NCI-H82 (cell line): ENCODE measurements at regions not wholly inside any gene's neighbourhood (a gene's known extent, or its start where the extent isn't known, plus 50 kb on each side); places are given as distances from the start of the nearest gene placed in this dataset.

Source experiments
- DNase-seq: peaks from one replicate; lab custom pipeline; 2025; lab: John Stamatoyannopoulos, UW

DNA sequence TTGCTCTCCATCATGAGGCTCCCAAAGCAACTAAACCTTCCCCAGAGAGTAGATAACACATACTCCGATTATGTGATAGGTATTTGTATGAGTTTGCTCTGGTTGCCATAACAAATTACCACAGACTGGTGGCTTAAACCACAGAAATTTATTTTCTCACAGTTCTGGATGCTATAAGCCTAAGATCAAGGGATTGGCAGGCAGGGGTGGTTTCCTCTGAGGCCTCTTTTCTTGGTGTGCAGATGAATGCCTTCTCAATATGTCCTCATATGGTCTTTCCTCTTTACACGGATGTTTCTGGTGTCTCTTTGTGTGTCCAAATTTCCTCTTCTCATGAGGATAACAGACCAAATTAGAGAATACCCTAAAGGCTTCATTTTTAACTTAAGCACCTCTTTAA is 285.8 kb upstream of the GRIP1 start:
- DNase-seq = no peak

DNA sequence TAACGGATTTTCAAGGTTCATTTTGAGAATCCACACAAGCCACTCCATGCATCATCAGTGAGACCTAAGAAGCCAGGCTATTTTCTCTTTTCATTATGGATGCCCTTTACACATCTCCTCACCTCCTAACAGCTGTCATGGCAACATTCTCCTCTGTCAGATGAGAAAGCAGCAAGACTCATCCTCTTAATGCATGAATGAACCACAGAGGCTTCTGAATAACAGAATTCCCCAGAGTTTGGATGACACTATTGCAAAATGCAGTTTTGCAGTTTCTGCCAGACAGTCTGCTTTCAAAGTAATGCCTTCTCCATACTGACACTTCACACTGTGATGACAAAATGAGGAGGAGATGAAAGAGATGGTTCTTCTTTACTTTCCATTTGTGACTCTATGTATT is 286.7 kb upstream of the GRIP1 start:
- DNase-seq = no peak

- DNase-seq = no peak
These were observed 292.9 kb upstream of the GRIP1 start for GRCh38 chr12:66971816-66972215.

- DNase-seq = no peak
These were observed 292.6 kb upstream of the CAND1 start for GRCh38 chr12:66976526-66976925.

GRCh38 chr12:66978802-66979201 is 290.4 kb upstream of the CAND1 start:
- no peak for DNase-seq

- no peak for DNase-seq
These were observed 289.9 kb upstream of the CAND1 start for GRCh38 chr12:66979251-66979650.

DNA sequence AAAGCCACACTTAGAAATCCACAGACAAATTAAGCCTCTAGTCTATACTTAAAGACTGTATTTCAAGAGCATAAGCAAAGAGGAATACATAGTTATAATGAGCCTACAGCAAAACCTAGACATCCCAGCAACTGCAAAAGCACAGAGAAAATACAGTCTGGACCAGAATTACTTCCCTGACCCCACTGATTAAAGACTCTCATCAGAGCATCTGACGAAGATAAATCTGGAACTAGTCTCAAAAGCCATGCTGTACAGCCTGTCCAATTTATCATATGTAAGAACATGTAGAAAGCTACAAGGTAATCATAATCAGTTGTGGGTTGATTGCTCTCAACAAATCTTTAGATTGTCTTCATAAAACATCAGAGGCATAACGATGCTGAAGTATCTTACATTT is 285.1 kb upstream of the CAND1 start:
- no peak for DNase-seq

DNA sequence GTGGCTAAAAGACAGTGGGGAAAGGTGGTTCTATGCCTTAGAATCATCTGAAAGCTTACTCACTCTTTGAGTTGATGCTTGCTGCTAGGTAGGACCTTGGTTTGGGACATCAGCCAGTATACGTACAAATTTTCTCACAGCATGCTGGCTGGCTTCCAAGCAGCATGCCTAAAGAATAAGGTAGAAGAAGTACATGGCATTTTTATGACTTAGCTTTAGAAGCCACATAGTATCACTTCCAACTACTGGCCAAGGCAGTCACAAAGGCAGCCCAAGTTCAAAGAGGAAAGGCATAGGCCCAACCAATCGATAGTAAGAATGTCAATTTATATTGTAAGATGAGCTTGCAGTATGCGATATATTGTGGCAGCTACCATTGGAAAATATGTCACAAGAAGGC is 284.2 kb upstream of the CAND1 start:
- no peak for DNase-seq

GRCh38 chr12:66999141-66999540 is 270.0 kb upstream of the CAND1 start:
- DNase-seq = no peak

GRCh38 chr12:67001251-67001650 is 267.9 kb upstream of the CAND1 start:
- DNase-seq = no peak

GRCh38 chr12:67002720-67003119 is 266.4 kb upstream of the CAND1 start:
- DNase-seq = no peak

DNA sequence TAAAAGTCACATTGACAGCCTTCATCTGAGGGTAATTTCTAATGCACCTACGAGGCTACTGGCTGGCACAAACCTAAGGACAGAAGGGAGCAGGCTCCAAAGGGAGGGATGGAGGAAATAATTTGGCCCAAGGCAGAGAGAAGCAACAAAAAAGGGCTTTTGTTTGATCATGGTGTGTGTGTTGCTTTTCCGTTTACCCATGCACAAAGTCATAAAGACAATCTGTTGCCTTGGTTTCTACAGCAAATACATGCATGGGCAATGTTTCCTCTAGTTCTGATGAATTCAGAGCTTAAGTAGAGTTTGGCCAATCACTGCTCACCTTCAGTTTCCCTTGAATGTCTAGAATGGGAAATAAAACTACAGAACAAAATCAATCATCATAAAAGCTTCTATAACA is 262.5 kb upstream of the CAND1 start:
- no peak for DNase-seq

DNA sequence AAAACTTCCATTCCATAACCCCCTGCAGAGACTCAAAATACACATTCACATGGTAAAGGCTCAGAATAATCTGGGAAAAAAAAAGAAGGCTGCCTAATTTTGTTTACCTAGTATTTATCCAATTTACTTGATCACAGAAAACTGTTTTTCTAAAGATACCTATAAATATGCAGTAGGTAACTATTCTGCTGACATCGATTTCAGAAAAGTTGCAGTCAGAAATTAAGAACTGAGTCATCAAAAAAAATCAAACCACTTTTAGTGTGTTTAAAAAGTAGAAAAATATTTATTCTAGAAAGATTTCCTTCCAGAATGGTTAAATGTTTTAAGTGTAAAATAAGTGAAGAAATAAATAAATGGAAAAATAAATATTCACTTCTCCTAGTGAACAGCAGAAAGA is 254.5 kb upstream of the CAND1 start:
- no peak for DNase-seq

DNA sequence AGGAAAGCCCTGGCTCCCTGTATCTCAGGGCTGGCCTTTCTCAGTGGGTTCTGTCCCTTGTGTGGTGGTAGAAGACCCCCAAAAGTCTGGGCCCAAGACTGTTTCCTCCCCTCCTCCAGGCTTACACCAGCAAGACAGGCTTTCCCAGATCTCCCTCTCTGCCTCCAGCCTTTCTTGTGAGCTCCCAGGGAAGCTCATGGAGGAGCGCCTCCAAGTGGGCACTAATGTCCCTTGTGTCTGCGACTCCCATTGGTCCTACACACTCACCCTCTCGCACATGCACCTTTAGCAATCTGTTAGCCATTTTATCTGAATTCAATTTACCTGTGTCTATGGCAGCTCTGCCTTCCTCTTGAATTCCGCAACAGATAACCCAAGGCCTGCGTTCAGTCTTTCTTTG is 251.1 kb upstream of the CAND1 start:
- DNase-seq = no peak

GRCh38 chr12:67019070-67019469 is 250.1 kb upstream of the CAND1 start:
- no peak for DNase-seq

DNA sequence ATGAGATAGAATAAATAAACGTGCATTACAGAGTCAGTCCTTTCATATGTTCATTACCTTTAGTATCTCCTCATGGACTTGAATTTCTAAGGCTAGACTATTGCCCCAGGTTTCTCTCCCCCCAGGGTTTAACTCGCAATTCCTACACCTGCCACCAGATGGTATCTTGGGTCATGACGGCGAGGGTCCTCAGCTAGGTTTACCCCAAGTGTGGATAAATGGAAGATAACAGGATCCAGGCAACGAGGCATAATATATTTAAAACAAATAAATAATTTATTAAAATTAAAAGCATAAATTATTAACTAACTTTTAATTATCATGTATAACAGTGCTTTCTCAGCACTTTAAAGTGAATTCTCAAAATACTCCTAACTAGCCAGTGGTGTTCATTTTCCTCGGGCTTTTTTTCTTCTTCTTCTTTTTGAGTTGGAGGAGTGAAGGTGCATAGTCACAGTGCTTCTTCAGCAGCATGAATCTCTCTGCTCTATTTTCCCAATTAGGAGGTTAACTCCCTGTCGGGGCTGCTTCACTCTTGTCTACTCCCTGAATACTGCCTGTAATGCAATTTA is 243.5 kb upstream of the CAND1 start:
- peak; percentile 65 for DNase-seq

DNA sequence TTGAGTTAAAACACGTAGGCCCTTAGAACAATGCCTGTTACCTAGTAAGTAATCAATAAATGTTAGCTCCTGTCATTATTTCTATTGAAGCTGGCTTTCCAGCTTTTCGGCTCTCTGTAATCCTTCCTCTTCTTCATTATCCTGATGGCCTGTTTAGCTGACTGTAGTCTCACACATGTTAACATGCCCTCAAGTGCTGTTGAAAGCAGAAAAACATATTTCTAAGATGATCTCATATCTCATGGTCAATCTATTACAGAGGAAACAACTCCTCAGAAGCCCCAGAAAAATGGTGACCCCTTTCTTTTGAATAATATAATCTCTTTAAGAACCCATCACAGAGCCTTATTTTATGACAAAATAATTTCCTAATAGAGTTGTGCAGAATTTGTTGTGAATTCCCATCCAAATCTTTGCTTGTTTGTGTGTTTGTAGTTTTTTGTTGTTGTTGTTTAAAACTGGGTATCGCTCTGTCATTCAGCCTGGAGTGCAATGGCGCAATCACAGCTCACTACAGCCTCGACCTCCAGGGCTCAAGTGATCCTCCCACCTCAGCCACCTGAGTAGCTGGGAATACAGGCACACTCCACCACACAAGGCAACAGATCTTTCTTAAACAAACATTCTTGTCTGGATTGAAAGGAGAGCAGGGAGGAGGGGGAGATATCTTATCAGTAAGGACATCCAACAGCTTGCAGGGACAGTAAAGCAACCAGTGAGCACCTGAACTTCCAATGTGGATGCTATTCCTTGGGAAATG is 242.5 kb upstream of the CAND1 start:
- DNase-seq = no peak

DNA sequence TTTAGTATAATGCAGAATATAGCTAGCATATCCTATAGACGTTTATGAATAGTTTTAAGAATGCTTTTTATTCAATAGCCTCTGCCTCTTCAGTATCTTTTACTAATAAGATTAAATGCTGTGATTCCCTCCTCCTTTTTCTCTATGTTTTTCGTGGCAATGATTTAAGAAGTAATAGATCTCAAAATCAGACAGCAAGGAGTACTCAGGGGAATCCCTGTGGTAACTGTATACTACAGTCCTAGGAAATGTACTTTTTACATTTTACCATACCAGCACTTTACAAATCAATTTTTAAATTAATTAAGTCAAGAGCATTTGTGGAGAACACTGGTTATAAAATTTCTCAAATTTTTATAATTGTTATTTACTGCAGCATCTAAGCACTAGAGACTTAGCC is 240.6 kb upstream of the CAND1 start:
- DNase-seq = no peak

GRCh38 chr12:67034110-67034879 is 234.9 kb upstream of the CAND1 start:
- no peak for DNase-seq

- no peak for DNase-seq
These were observed 234.0 kb upstream of the CAND1 start for GRCh38 chr12:67035121-67035520.

- DNase-seq = no peak
These were observed 230.7 kb upstream of the CAND1 start for GRCh38 chr12:67038486-67038885.

- no peak for DNase-seq
These were observed 228.9 kb upstream of the CAND1 start for GRCh38 chr12:67039995-67040860.

- DNase-seq = no peak
These were observed 228.4 kb upstream of the CAND1 start for GRCh38 chr12:67040861-67041137.
